ENCODE measurements at regions not wholly inside any gene's neighbourhood (a gene's known extent, or its start where the extent isn't known, plus 50 kb on each side); places are given as distances from the start of the nearest gene placed in this dataset.

DNA sequence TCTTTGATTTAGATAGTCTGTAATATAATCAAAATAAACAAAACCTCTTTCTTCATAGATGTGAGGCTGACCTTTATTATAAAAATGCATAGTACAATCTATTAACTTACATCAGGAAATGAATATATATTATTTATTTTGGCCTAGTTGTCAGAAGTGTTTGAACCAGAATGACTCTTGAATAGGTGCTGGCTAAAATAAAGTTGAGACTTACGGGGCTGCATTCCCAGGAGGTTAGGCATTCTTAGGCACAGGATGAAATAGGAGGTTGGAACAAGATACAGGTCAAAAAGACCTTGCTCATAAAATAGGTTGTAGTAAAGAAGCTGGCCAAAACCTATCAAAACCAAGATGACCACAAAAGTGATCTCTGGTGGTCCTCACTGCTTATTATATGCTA, 1193.3 kb upstream of the IGFBP7 start:
- TF ChIP-seq EP300 (IDR thresholded peaks at IDR 0.05): no peak
- TF ChIP-seq, protein P1, sequence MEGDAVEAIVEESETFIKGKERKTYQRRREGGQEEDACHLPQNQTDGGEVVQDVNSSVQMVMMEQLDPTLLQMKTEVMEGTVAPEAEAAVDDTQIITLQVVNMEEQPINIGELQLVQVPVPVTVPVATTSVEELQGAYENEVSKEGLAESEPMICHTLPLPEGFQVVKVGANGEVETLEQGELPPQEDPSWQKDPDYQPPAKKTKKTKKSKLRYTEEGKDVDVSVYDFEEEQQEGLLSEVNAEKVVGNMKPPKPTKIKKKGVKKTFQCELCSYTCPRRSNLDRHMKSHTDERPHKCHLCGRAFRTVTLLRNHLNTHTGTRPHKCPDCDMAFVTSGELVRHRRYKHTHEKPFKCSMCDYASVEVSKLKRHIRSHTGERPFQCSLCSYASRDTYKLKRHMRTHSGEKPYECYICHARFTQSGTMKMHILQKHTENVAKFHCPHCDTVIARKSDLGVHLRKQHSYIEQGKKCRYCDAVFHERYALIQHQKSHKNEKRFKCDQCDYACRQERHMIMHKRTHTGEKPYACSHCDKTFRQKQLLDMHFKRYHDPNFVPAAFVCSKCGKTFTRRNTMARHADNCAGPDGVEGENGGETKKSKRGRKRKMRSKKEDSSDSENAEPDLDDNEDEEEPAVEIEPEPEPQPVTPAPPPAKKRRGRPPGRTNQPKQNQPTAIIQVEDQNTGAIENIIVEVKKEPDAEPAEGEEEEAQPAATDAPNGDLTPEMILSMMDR (IDR thresholded peaks at IDR 0.05): no peak
